T-helper 9 cell (primary cell): ENCODE measurements at regions not wholly inside any gene's neighbourhood (a gene's known extent, or its start where the extent isn't known, plus 50 kb on each side); places are given as distances from the start of the nearest gene placed in this dataset.

ENCODE experiments used
- DNase-seq: peaks from one replicate; pipeline ENCODE4 v3.0.0-alpha.2; 2020

DNA sequence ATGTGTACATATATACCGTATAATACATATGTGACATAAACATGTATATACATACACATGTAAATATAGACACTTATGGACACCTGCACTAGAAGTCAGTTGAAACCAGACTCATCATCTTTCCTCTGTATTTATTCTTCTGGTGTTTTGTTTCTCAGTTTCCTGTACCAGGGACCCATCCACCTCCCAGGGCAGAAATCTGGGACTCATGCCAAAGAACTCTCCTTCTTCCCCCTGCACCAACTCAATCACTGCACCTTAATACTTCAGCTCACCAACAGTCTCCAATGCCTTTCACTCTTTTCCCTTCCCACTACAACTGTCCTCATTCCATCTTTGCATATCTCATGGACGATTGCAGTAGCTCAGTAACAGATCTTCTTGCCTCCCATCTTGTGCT lies 428.0 kb downstream of the FBXO15 start:
- no peak for DNase-seq

DNA sequence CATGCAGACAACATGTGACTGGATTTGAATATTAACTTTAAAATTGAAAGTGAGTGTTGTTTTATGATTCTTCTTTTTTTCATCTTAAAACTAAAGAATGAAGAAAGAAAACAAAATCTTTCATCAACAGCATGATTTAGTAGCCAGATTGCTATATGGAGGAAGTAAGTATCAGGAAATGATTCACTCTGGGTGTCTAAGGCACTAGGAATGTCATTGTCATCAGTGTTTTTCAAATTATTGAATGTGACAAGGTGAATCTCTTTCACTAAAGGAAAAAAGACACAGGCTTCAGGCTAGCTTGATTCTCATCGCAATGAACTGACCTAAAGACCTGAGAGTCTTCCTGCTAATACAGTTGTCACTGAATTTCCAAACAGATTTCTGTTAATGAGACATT lies 430.1 kb downstream of the FBXO15 start:
- DNase-seq = no peak

DNA sequence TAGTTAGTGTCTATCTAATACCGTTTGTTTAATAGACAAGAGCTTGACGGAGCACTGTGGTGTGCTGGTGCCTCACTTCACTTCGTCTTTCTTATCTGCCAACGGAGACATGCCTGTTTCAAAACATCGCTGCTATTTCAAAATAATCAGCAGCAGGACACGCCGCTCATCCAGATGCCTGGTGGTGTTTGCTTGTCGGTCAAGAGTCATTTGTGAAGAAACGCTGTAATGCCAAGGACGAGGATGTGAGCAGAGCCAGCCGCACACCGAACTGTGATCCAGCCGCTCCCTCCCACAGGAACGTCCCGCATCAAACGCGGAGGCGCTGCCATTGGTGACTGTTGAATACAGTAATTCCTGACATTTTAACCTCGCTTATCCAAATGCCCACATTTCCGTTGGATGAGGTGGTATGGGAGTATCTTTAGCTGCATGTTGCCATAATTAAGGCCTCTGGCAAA lies 432.4 kb downstream of the FBXO15 start:
- DNase-seq = no peak

DNA sequence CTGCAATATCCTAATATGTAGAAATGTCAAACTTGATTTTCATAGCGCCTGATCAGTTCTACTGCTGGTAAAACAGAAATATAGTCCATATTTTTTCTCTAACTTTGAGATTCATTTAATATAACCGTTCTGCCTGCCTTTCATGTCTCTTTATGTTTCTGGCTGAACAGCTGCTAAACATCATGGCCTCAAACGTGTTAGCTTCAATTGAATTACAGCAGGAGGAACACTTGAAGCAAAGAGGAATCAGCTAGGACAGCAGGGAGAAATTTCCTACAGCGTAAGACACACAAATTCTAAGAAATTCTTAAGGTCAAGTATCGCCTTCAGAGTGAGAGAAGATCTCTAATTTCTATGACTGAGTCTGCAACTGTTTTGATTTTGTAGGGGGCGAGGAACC lies 433.2 kb downstream of the FBXO15 start:
- DNase-seq = no peak

DNA sequence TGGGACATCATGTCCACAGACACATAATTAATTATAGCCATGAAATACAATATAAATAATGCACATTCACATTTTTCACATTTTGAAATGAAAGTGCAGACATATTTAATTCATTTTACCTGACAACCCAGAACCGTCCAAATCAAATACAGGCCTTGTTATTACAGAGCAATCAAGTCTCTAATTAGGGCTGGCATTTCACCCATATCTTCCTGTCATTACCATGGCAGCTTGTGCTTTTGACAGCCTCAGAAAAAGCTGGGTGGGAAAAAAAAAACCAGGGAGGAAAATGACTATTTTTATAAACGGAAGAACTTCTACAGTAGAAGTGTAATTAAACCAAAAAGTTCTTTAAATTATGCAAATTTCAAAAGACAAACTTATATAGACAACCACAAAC lies 436.4 kb downstream of the FBXO15 start:
- no peak for DNase-seq

DNA sequence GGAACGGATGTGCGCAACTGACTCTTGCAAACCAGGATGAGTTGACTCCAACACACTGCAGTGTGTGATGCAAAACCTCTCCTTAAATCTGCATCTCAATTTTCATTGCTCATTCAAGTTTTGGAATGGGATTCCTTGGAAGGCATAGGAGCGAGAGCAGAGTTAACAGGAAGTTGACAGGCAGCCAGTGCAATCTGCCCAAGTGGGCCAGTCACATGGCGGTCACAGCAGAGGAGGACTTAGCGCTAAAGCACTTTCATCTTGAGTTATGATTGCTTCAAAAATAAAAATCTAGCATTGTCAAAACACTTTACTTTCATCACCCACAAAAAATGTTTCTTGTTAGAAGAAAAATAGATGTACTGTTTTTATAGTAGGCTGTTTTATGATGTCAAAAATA lies 439.0 kb downstream of the FBXO15 start:
- no peak for DNase-seq

DNA sequence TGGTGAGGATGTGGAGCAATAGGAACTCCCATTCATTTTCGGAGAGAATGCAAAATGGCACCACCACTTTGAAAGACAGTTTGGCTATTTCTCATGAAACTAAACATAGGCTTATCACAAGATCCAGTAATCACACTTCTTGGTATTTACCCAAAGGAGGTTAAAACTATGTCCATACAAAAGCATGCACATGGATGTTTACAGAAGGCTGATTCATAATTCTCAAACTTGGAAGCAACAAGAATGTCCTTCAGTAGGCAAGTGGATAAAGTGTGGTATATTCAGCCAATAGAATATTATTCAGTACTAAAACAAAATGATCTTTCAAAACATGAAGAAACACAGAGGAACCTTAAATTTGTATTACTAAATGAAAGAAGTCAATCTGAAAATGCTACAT lies 440.6 kb downstream of the FBXO15 start:
- no peak for DNase-seq

DNA sequence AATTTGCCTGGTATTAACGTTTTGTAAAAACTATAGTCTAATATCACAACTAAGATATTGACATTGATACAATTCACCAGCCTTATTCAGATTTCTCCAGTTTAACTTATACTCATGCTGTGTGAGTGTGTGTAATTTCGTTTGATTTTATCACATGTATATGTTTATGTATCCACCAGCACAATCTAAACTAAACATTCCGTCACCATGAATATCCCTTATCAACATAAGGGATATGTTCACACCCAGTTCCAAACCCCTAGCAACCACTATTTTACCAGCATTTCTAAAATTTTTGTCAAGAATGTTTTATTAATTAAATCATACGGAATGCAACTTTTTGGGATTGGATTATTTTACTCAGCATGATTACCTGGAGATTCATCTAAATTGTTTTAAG lies 450.3 kb downstream of the FBXO15 start:
- DNase-seq = no peak

DNA sequence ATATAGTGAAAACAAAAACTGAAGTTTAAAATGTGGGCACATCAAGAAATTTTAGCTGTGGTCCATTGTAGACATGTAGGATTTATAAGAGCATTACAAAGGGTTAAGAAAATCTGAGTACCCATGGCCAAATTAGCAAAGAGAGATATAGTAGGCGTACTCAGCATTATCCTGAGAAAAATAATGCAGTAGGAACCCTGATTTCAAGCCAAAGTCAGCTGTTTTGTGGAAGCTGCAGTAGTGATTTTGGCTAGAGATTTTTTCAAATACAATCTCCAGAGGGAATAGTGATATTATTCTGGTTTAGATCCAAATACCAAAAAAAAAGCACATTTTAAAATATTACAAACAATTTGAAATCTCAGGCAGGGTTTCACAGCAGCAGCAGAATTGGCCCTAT lies 450.9 kb downstream of the FBXO15 start:
- DNase-seq = no peak

DNA sequence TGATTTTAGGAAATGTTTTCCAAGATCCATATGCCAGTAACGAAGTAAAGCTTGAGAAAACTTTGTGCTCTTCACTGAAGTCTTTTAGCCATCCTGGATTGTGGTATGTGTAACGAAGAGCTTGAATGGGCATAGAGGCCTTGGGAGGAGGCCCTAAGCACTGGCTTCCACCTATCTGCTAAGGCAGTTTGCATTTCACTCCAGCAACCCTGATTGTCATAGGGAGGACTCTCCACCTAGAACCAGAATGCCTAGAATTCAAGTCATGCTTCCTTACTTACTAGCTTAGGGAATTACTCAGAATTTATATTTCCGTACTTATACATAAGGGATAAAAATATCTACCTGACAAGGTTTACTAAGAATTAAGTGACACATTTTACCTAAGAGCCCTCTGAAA lies 451.5 kb downstream of the FBXO15 start:
- no peak for DNase-seq

DNA sequence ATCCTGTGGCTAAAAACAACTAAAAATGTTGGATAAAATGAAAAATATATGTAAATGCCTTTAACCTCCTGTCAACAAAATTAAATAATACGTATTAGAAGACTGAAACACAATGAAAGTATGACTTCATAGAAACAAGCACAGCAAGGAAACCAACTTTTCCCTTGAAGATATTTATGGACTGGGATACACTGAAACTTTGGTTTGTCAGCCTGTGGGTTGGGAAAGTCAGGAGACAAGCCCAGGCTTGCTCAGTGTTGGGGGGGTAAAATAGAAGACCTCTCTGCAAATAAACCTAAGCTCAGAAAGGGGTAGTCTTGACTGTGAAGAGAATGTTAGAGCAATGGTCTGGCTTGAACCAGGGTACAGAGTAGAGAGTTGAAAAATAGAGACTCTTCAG lies 454.5 kb downstream of the FBXO15 start:
- no peak for DNase-seq

DNA sequence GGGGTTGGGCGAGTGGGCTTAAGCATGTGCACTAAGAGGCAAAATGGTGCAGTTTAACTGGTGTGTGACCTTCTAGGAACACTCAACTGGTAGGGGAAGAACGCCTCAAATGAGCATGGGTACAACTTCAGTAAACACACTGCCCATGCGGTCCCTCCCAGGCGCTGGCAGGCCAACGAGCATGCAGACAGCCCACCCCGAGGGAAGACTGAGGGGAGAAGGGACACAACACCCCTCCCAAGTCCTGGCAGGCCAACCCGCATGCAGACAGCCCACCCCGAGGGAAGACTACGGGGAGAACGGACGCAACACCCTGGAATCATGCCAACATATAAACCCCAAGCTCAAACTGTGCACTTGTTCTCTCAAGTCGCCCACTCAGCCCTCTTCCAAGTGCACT lies 456.0 kb downstream of the FBXO15 start:
- no peak for DNase-seq

DNA sequence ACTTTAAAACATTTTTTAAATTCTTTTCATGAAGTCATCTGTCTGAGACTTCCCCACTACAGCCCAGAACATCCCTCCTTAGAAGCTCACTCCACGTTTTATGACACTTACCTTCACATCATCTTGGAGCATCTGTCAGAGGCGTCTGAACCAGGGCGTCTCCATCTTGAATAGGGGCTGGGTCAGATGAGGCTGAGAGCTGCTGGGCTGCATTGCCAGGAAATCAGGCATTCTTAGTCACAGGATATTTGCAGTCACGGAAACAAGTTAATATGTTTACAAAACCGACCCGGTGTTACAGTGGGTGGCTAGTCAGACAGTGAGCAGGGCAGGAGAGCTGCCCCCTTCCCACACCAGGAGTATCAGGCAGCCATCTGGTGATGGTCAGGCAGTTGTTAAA lies 456.5 kb downstream of the FBXO15 start:
- DNase-seq = no peak

DNA sequence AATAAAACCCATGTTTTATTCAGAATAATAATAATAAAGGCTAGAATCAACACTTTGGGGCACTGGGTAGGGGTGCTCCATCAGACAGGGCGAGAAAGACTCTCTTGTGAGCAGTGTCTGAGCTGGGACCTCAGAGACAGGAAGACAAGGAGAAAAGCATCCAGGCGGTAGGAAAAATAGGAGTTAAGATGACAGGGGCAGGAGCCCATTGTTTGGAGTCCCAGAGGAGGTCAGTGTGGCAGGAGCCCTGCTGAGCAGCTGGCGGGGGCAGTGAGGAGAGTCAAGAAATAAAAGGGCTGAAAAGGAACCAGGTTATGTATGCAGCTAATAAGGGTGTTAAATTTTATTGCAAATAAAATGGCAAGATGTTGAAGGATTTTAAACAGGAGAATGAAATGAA lies 457.4 kb downstream of the FBXO15 start:
- no peak for DNase-seq

DNA sequence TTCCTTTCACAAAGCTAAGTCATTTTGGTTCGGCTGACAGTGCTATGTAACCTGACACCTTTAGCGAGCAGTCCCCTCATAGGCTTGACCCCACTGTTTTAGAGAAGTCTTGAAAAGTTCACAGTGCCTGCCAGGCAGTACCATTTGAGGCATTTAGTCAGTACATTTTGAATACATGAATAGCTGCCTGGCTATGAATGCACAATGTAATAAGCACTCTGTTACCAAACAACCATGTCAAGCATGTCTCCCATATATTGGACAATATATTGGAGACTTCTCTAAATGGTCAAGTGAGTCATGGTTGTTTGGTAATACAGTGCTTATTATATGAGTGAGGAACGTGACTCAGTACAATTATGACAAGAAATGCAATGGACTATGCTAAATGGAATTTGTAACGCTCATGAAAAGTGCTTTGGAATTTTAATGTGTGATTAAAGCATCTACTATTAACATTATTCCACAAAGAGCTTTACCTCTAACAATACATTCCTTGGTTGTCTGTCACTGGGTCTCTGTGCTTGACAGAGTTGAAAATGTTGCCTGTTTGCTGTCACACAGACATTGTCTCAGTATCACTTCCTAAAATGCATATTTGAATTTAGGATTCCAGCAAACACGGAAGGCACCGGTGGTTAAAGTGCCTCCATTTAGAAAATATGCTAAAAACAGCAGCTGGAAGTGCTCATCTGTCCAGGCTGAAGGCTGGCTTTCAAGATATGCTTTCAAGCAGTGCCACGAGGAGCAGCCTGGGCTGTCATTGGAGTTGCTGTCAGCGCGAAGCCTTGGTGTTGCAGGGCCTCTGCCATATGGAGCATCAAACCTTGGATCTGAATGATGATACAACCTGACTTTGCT lies 458.6 kb downstream of the FBXO15 start:
- DNase-seq = no peak

DNA sequence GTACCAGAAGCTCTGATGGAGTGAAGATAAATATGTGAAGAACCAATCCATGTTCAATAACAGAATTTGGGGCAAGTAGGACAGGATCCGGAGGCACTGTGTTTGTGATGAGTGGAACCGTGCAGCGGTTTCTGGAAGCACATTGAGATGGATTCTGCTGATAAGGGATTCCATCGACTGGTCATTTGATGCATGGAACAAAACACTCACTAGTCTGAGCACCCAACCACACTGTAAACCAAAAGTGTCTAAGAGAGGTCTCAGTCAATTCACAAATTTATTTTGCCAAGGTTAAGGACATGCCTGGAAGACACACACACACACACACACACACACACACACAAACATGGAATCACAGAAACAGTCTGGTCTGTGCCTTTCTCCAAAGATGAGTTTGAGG lies 459.5 kb downstream of the FBXO15 start:
- no peak for DNase-seq

DNA sequence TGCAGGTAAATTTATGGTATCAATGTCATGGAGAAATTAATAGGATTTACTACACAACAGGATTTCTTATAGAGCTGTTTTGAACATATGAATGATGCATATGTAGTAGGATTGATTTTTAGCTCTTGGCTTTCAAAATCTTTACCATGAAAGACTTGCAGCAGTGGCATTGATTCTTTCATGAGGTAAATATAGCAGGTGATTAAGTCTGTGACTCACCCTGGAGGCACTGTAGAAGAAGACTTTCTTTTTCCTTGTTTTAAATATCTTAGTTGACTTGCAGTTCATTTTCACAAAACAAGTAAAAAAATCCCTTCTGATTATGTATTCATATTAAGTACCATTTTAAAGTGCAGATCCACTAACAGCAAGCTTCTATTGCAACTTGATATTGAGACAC lies 463.0 kb downstream of the FBXO15 start:
- no peak for DNase-seq

DNA sequence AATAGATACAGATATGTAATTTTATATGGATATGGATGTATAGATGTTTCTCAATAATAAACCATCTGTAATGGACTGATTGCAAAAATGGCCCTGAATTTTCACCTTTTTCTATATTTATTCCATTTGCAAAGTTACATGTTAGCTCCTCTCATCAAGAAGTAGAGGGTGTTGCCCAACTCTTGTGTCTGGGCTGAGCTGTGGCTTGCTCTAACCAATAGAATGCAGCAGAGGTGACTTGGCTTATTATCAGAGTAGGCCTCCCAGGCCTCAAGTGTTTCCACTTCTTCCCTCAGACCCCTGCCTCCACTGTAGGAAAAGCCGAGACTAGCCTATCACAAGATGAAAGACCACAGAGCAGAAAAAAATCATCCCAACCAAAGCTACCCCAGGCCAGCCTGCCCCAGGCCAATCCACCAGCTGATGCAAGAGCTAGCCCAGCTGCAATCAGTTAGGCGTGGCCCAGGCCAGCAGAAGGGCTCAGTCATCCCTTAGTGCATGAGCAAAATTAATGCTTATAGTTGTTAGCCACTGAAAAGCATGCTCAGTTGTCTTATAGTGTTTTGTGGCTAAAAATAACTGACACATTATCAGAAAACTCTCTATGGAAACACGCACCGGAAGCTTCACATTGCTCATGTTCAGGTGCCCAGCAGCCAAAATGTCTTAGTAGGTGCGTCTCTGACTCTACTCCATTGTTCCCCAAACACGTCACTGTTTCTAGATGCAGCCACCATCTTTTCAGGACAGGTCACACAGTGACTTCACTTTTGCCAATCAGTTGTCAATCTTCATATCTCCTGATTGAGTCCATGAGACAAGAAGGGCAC lies 464.0 kb downstream of the FBXO15 start:
- DNase-seq = no peak

DNA sequence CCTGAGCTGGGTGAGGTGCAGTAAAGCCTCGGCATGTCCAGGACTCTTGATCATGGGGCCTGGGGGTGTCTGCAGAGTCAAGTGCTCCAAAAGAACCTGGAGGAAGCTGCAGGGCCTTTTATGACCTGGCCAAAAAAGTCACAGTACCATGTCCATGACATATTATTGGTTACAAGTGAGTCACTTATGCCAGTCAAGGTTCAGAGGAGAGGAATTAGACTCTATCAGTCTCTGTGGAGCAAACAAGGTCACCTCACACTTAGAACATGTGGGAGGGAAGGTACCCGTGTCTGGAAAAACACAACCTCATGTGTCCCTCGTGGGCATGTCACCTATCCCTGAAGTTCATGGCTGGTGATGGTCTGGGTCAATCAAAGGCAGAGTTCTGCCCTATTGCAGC lies 465.7 kb downstream of the FBXO15 start:
- no peak for DNase-seq

DNA sequence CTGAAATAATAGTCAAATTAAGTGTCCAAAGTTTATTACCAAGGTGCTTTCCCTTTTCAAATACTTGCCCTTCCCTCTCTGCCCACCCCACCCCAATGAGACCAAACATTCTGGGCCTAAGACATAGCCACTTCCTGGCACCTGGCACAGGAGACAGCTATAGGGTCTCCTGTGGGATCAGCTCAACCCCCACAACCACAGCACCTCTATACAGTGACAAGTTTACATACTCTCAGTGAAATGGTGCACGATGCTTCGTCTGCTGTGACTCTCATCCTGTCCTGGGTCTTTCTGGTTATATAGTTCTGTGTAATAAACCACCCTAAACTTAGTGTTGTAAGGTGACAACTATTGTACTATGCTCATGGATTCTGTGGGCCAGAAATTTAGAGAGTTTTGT lies 466.2 kb downstream of the FBXO15 start:
- no peak for DNase-seq

DNA sequence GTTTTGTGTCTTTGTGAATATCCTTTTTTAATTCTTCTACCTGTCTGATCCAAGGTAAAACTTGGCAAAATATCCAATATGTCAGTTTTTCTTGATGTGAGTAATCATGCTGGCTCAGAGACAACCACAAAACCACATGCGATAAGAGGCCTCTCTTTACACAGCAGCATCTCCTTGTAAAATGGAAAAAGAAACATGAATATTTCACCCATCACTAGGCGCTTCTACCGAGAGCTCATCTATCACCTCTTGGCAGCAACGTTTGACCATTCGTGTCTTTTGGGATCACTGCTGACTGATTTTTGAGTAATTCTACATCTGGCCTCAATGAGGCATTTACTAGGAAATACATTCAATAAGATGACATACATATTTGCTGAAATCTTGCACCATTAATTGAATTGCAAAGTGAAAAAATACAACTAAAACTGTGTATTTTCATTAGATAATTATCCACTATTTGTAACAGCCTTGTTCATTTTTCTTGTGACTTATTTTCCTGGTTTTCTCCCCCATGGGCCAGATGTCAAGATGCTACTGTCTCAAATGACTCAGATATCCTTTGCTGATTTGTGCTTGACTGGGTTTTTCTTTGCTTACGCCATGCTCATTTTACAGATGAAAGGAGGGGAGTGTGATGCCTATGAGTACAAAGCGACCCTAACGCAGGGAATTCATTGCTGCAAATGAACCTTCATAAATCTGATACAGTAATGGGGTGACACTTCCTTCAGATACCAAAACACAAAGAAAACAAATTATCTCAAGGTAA lies 467.5 kb downstream of the FBXO15 start:
- no peak for DNase-seq

DNA sequence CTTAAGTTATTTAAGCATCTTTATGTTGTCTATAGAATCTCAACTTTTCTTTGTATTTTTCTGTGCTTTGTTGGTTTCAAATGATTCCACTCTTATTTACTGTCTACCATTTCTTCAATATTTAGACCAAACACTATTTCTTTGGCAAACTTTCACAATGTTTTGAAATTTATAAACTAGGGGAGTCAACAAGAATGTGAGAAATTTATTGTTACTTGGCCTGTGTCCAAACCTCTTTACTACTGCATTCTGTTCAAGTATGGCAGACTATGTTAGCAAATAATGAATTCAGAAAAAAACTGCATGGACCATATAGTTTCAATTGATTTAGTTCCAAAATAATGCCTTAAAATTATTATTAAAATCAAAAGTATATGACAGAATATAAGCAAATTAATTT lies 470.2 kb downstream of the FBXO15 start:
- no peak for DNase-seq

DNA sequence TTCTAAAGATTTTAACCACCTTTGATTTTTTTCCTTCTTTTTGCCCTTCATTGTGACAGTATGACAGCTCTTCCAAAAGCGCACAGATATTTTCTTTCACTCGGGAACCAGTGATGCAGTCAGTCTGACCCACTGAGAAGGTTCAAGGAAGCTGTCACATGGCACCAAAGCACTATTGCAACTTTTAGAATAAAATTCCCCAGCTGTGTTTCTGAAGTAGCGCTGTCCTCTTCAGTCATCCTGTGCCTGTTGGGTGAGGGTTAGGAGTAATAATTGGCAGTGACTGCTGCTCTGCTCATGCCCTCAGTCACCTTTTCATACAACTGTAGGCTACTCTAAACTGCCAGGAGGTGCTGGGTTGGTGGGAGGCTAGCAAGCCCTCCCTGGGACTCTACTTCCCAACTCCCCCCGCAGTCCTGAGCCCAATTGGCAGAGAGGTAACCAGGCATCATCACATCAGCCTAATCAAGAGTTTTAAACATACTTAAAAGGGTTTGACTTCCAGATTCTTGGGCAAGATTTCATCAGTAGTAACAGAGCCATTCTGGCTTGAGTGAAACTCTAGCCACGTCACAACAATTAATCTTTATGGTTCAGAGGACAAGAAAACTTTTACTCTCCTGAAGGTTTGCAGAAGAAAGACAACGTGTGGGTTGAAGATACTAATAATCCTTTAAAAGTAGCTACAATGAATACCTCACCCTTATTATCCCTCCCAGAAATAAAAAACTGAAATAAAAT lies 473.3 kb downstream of the FBXO15 start:
- DNase-seq = no peak
